ENCODE measurements at regions not wholly inside any gene's neighbourhood (a gene's known extent, or its start where the extent isn't known, plus 50 kb on each side); places are given as distances from the start of the nearest gene placed in this dataset.

DNA sequence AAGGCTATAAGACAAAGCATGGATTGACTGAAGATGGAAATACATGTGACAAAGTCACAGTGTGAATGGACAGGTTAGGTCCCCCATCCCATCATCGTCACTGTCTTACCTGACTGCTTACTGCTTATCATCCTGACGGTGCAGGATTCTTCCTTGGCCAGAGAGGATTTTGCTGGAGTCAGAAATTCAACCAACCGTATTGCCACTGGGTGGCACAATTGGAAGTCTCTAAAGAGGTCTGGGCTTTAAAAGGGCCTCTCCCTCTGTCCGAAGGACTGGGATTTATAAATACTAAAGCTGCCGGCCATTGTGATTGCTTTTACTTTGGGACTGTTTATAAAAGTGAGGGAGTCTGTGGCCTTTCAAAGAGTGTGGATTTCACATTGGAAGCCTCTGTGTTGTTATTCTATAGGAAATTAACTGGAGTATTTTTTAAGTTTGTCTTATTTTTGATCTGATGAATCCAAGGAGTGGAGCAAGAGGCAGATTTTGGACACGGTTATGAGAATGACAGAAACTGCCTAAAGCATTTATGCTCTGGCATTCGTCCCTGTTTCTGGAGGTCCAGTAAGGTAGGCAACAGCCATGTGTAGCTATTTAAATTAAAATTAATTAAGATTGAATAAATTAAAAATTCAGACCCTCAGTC lies 113.3 kb upstream of the CREB5 start:
- TF ChIP-seq, protein P1, sequence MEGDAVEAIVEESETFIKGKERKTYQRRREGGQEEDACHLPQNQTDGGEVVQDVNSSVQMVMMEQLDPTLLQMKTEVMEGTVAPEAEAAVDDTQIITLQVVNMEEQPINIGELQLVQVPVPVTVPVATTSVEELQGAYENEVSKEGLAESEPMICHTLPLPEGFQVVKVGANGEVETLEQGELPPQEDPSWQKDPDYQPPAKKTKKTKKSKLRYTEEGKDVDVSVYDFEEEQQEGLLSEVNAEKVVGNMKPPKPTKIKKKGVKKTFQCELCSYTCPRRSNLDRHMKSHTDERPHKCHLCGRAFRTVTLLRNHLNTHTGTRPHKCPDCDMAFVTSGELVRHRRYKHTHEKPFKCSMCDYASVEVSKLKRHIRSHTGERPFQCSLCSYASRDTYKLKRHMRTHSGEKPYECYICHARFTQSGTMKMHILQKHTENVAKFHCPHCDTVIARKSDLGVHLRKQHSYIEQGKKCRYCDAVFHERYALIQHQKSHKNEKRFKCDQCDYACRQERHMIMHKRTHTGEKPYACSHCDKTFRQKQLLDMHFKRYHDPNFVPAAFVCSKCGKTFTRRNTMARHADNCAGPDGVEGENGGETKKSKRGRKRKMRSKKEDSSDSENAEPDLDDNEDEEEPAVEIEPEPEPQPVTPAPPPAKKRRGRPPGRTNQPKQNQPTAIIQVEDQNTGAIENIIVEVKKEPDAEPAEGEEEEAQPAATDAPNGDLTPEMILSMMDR (IDR thresholded peaks at IDR 0.05): peak in 2 of 3 experiments; percentile 22 to 31
- no peak for TF ChIP-seq POLR2A (IDR thresholded peaks at IDR 0.05)
- TF ChIP-seq POLR2AphosphoS5 (IDR thresholded peaks at IDR 0.05; ENCODE audit: insufficient read depth in 1 of 2, low read depth in 1 of 2): no peak
